HEK293 (cell line): ENCODE measurements at regions not wholly inside any gene's neighbourhood (a gene's known extent, or its start where the extent isn't known, plus 50 kb on each side); places are given as distances from the start of the nearest gene placed in this dataset.

Experiments
- CTCF ChIA-PET: fragments of 350-600 bp; formaldehyde crosslinking; extraction: SDS; loops from one replicate; lab custom pipeline; 2021; ENCODE audit warnings: antibody characterized with exemption; lab: Yijun Ruan, JAX
- POLR2A ChIA-PET: fragments of 300-600 bp; formaldehyde crosslinking; extraction: SDS; loops from one replicate; lab custom pipeline; 2020; ENCODE audit warnings: antibody characterized with exemption, inconsistent platforms; lab: Yijun Ruan, JAX
- H3K27ac ChIP-seq: fragments of 200-500 bp; sonication (Bioruptor generic); 2 replicates; pipeline ENCODE4 v1.5.1; 2014; ENCODE audit warnings: low read depth, low read length, control low read depth, inconsistent platforms; ENCODE audit errors: extremely low read depth
- H3K36me3 ChIP-seq, 2 experiments: fragments of 200-500 bp in 1 of 2; sonication (Bioruptor generic) in 1 of 2; 1 replicate in 1 of 2; 2 replicates in 1 of 2; pipeline ENCODE4 v1.5.1; 2014 to 2017; ENCODE audit warnings: inconsistent platforms in 2 of 2, low read length in 2 of 2; ENCODE audit not compliant: control insufficient read depth in 2 of 2, insufficient read depth in 1 of 2
- H3K4me1 ChIP-seq: fragments of 200-500 bp; sonication (Bioruptor generic); 2 replicates; pipeline ENCODE4 v1.5.1; 2014; ENCODE audit warnings: mild to moderate bottlenecking, low read length, inconsistent platforms; ENCODE audit not compliant: control insufficient read depth, insufficient read depth
- H3K4me3 ChIP-seq: 2 replicates; pipeline ENCODE4 v1.5.1; 2011; ENCODE audit warnings: low read depth, mild to moderate bottlenecking, control low read depth, low read length, moderate library complexity
- H3K9me3 ChIP-seq: fragments of 200-500 bp; sonication (Bioruptor generic); 2 replicates; pipeline ENCODE4 v1.5.1; 2014; ENCODE audit warnings: low read depth, low read length, inconsistent platforms; ENCODE audit not compliant: control insufficient read depth, insufficient read depth
- IKZF3 ChIP-seq: fragments of 450-650 bp; IDR thresholded peaks from 2 replicates; pipeline ENCODE4 v1.5.0; 2018; ENCODE audit warnings: missing biosample characterization, mild to moderate bottlenecking, missing genetic modification characterization, moderate library complexity
- KLF10 ChIP-seq: fragments of 450-650 bp; IDR thresholded peaks from 2 replicates; pipeline ENCODE4 v1.5.1; 2018; ENCODE audit warnings: missing biosample characterization, mild to moderate bottlenecking, missing genetic modification characterization
- RBAK ChIP-seq: fragments of 450-650 bp; formaldehyde crosslinking; IDR thresholded peaks from 2 replicates; pipeline ENCODE4 v1.5.1; 2016; ENCODE audit warnings: missing biosample characterization, missing genetic modification characterization
- REPIN1 ChIP-seq: fragments of 450-650 bp; formaldehyde crosslinking; IDR thresholded peaks from 2 replicates; pipeline ENCODE4 v1.5.1; 2017; ENCODE audit warnings: missing biosample characterization, missing genetic modification characterization, low read depth
- SETDB1 ChIP-seq: IDR thresholded peaks from one replicate; pipeline ENCODE4 v1.6.1; 2017; ENCODE audit warnings: mild to moderate bottlenecking, low read length, moderate library complexity, mixed read lengths; ENCODE audit not compliant: insufficient read length
- SP3 ChIP-seq: fragments of 450-650 bp; formaldehyde crosslinking; IDR thresholded peaks from 2 replicates; pipeline ENCODE4 v1.5.1; 2016; ENCODE audit warnings: missing biosample characterization, missing genetic modification characterization
- ZEB2 ChIP-seq: fragments of 450-650 bp; formaldehyde crosslinking; IDR thresholded peaks from 2 replicates; pipeline ENCODE4 v1.5.1; 2016; ENCODE audit warnings: missing biosample characterization, missing genetic modification characterization
- ZNF114 ChIP-seq: fragments of 450-650 bp; formaldehyde crosslinking; IDR thresholded peaks from 2 replicates; pipeline ENCODE4 v1.5.0; 2017; ENCODE audit warnings: missing biosample characterization, missing genetic modification characterization
- ZNF148 ChIP-seq: fragments of 450-650 bp; formaldehyde crosslinking; IDR thresholded peaks from 2 replicates; pipeline ENCODE4 v1.5.0; 2017; ENCODE audit warnings: missing biosample characterization, missing genetic modification characterization, borderline replicate concordance
- ZNF169 ChIP-seq: fragments of 450-650 bp; formaldehyde crosslinking; IDR thresholded peaks from 2 replicates; pipeline ENCODE4 v1.5.1; 2016; ENCODE audit warnings: missing biosample characterization, missing genetic modification characterization
- ZNF18 ChIP-seq: fragments of 450-650 bp; formaldehyde crosslinking; IDR thresholded peaks from 2 replicates; pipeline ENCODE4 v1.5.1; 2016; ENCODE audit warnings: missing biosample characterization, missing genetic modification characterization
- ZNF24 ChIP-seq: fragments of 450-650 bp; formaldehyde crosslinking; IDR thresholded peaks from 2 replicates; pipeline ENCODE4 v1.5.1; 2016; ENCODE audit warnings: missing biosample characterization, missing genetic modification characterization
- ZNF398 ChIP-seq: fragments of 450-650 bp; formaldehyde crosslinking; IDR thresholded peaks from 2 replicates; pipeline ENCODE4 v1.5.1; 2017; ENCODE audit warnings: missing biosample characterization, missing genetic modification characterization
- ZNF433 ChIP-seq: fragments of 450-650 bp; formaldehyde crosslinking; IDR thresholded peaks from 2 replicates; pipeline ENCODE4 v1.5.1; 2016; ENCODE audit warnings: missing biosample characterization, missing genetic modification characterization, low read depth
- ZNF48 ChIP-seq: fragments of 450-650 bp; formaldehyde crosslinking; IDR thresholded peaks from 2 replicates; pipeline ENCODE4 v1.5.1; 2016; ENCODE audit warnings: missing biosample characterization, missing genetic modification characterization
- ZNF488 ChIP-seq: fragments of 450-650 bp; formaldehyde crosslinking; IDR thresholded peaks from 2 replicates; pipeline ENCODE4 v1.5.1; 2016; ENCODE audit warnings: missing biosample characterization, missing genetic modification characterization
- ZNF561 ChIP-seq: fragments of 450-650 bp; IDR thresholded peaks from 2 replicates; pipeline ENCODE4 v1.5.1; 2018; ENCODE audit warnings: missing biosample characterization, missing genetic modification characterization, borderline replicate concordance
- ZNF571 ChIP-seq: fragments of 450-650 bp; formaldehyde crosslinking; IDR thresholded peaks from 2 replicates; pipeline ENCODE4 v1.5.0; 2017; ENCODE audit warnings: missing biosample characterization, missing genetic modification characterization
- ZNF610 ChIP-seq: fragments of 450-650 bp; formaldehyde crosslinking; IDR thresholded peaks from 2 replicates; pipeline ENCODE4 v1.5.1; 2016; ENCODE audit warnings: missing biosample characterization, missing genetic modification characterization, borderline replicate concordance
- ZNF629 ChIP-seq: fragments of 450-650 bp; formaldehyde crosslinking; IDR thresholded peaks from 2 replicates; pipeline ENCODE4 v1.5.1; 2017; ENCODE audit warnings: missing biosample characterization, missing genetic modification characterization
- ZNF76 ChIP-seq: fragments of 450-650 bp; formaldehyde crosslinking; IDR thresholded peaks from 2 replicates; pipeline ENCODE4; 2016; ENCODE audit warnings: low read depth, missing biosample characterization, missing genetic modification characterization, borderline replicate concordance
- ZSCAN18 ChIP-seq: fragments of 450-650 bp; formaldehyde crosslinking; IDR thresholded peaks from 2 replicates; pipeline ENCODE4 v1.5.1; 2016; ENCODE audit warnings: missing biosample characterization, missing genetic modification characterization

GRCh38 chr3:176850498-176850897 is 346.8 kb downstream of the TBL1XR1 start:
- Histone ChIP-seq H3K36me3 (no peaks in the 10 kb centered on the region), H3K4me3 (no peak overlapping the region), H3K27ac (no peak overlapping the region), H3K4me1 (no peaks in the 10 kb centered on the region), H3K9me3 (no peaks in the 10 kb centered on the region)
- TF ChIP-seq REPIN1 (tag by site-specific recombination) (no peak), SETDB1 (no peak), SP3 (tag by site-specific recombination) (no peak), ZNF610 (tag by site-specific recombination) (no peak), ZNF398 (no peak), ZNF169 (tag by site-specific recombination) (no peak), ZNF114 (tag by site-specific recombination) (no peak), ZEB2 (no peak), IKZF3 (tag by site-specific recombination) (no peak), ZNF433 (no peak), RBAK (tag by site-specific recombination) (no peak), ZNF76 (no peak), ZNF629 (tag by site-specific recombination) (no peak), ZNF48 (no peak), KLF10 (no peak), ZSCAN18 (tag by site-specific recombination) (no peak)
- CTCF ChIA-PET: interaction anchor here (0.7 kb wide), 1 partner anchor 1531 kb away, joined by 3 read pairs; no protein-coding TSS in a partner anchor
- POLR2A ChIA-PET: no interaction called here

GRCh38 chr3:176848431-176849214 is 348.7 kb downstream of the TBL1XR1 start:
- Histone ChIP-seq H3K4me1 (no peaks in the 10 kb centered on the region), H3K36me3 (no peaks in the 10 kb centered on the region), H3K27ac (no peak overlapping the region), H3K9me3 (no peaks in the 10 kb centered on the region), H3K4me3 (no peak overlapping the region)
- CTCF ChIA-PET: no interaction called here
- TF ChIP-seq ZSCAN18 (tag by site-specific recombination): no peak
- TF ChIP-seq ZNF561 (tag by site-specific recombination): no peak
- TF ChIP-seq ZNF571 (tag by site-specific recombination): no peak
- TF ChIP-seq ZNF18 (tag by site-specific recombination): no peak
- no peak for TF ChIP-seq ZNF488 (tag by site-specific recombination)
- TF ChIP-seq ZNF24 (tag by site-specific recombination): no peak
- TF ChIP-seq ZNF148 (tag by site-specific recombination): no peak
- POLR2A ChIA-PET: no interaction called here
